GM12878 (cell line): ENCODE measurements at regions not wholly inside any gene's neighbourhood (a gene's known extent, or its start where the extent isn't known, plus 50 kb on each side); places are given as distances from the start of the nearest gene placed in this dataset.

ENCODE experiments used
- ATF2 ChIP-seq: IDR thresholded peaks from 2 replicates; pipeline ENCODE4 v1.6.1; 2012; ENCODE audit warnings: low read length, inconsistent platforms
- ATF7 ChIP-seq: fragments of 450-650 bp; IDR thresholded peaks from 2 replicates; pipeline ENCODE4 v1.6.1; 2016; ENCODE audit warnings: low read depth, mild to moderate bottlenecking
- CREB1 ChIP-seq: IDR thresholded peaks from 2 replicates; pipeline ENCODE4 v1.6.1; 2012; ENCODE audit warnings: low read depth, mild to moderate bottlenecking, inconsistent platforms
- EP300 ChIP-seq, 2 experiments: fragments of 150-350 bp in 1 of 2; IDR thresholded peaks; 2 replicates each; pipeline ENCODE4 v1.6.1; 2011 to 2012; ENCODE audit warnings: low read depth in 2 of 2, low read length in 2 of 2, borderline replicate concordance in 1 of 2, improper control_type of control experiment in 1 of 2, inconsistent platforms in 1 of 2; ENCODE audit not compliant: control insufficient read depth in 1 of 2
- MEF2B ChIP-seq: fragments of 450-650 bp; IDR thresholded peaks from 2 replicates; pipeline ENCODE4 v1.6.1; 2018; ENCODE audit warnings: mild to moderate bottlenecking, moderate library complexity; ENCODE audit not compliant: partially characterized antibody, poor library complexity, severe bottlenecking
- PAX5 ChIP-seq: IDR thresholded peaks from 2 replicates; pipeline ENCODE4 v1.6.1; 2011; ENCODE audit warnings: low read depth, low read length, borderline replicate concordance
- RELA ChIP-seq: fragments of 450-650 bp; IDR thresholded peaks from 2 replicates; pipeline ENCODE4 v1.8.0; 2014; ENCODE audit warnings: borderline replicate concordance; ENCODE audit not compliant: partially characterized antibody
- SUPT20H ChIP-seq: IDR thresholded peaks from 2 replicates; pipeline ENCODE4 v1.6.1; 2011; ENCODE audit warnings: low read depth, mild to moderate bottlenecking, low read length, moderate library complexity, borderline replicate concordance; ENCODE audit not compliant: control insufficient read depth
- TCF12 ChIP-seq: IDR thresholded peaks from 2 replicates; pipeline ENCODE4 v1.6.1; 2011; ENCODE audit warnings: low read depth, mild to moderate bottlenecking, low read length
- ZBTB11 ChIP-seq: fragments of 450-650 bp; formaldehyde crosslinking; IDR thresholded peaks from 2 replicates; pipeline ENCODE4 v1.5.0; 2022; ENCODE audit warnings: mild to moderate bottlenecking, missing genetic modification characterization
- TF ChIP-seq, protein P1 (sequence below): fragments of 450-650 bp; IDR thresholded peaks from 2 replicates; pipeline ENCODE4 v1.6.1; 2017; ENCODE audit warnings: mild to moderate bottlenecking
- TF ChIP-seq, protein P2 (sequence below): fragments of 450-650 bp; formaldehyde crosslinking; IDR thresholded peaks from 2 replicates; pipeline ENCODE4 v1.4.0; 2022; ENCODE audit warnings: mild to moderate bottlenecking, moderate library complexity
- TF ChIP-seq, protein P3 (sequence below): IDR thresholded peaks from 2 replicates; pipeline ENCODE4 v1.6.1; 2011; ENCODE audit warnings: low read depth, low read length, improper control_type of control experiment, borderline replicate concordance

- TF ChIP-seq EP300 (IDR thresholded peaks at IDR 0.05; ENCODE audit: borderline replicate concordance in 1 of 2, control insufficient read depth in 1 of 2, low read depth in 2 of 2, low read length in 2 of 2): peak in 1 of 2 experiments; percentile 72; a peak in 2 of 4 replicates
- peak; percentile 38; the same call in 1 of the 2 replicates for TF ChIP-seq CREB1
- TF ChIP-seq, protein P1, sequence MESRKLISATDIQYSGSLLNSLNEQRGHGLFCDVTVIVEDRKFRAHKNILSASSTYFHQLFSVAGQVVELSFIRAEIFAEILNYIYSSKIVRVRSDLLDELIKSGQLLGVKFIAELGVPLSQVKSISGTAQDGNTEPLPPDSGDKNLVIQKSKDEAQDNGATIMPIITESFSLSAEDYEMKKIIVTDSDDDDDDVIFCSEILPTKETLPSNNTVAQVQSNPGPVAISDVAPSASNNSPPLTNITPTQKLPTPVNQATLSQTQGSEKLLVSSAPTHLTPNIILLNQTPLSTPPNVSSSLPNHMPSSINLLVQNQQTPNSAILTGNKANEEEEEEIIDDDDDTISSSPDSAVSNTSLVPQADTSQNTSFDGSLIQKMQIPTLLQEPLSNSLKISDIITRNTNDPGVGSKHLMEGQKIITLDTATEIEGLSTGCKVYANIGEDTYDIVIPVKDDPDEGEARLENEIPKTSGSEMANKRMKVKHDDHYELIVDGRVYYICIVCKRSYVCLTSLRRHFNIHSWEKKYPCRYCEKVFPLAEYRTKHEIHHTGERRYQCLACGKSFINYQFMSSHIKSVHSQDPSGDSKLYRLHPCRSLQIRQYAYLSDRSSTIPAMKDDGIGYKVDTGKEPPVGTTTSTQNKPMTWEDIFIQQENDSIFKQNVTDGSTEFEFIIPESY: no peak
- TF ChIP-seq ATF2: peak; percentile 99
- peak; percentile 88 for TF ChIP-seq MEF2B
- 0 out of 2 replicates have a peak, but pooled peaks have one; percentile 50 for TF ChIP-seq TCF12
- TF ChIP-seq, protein P2, sequence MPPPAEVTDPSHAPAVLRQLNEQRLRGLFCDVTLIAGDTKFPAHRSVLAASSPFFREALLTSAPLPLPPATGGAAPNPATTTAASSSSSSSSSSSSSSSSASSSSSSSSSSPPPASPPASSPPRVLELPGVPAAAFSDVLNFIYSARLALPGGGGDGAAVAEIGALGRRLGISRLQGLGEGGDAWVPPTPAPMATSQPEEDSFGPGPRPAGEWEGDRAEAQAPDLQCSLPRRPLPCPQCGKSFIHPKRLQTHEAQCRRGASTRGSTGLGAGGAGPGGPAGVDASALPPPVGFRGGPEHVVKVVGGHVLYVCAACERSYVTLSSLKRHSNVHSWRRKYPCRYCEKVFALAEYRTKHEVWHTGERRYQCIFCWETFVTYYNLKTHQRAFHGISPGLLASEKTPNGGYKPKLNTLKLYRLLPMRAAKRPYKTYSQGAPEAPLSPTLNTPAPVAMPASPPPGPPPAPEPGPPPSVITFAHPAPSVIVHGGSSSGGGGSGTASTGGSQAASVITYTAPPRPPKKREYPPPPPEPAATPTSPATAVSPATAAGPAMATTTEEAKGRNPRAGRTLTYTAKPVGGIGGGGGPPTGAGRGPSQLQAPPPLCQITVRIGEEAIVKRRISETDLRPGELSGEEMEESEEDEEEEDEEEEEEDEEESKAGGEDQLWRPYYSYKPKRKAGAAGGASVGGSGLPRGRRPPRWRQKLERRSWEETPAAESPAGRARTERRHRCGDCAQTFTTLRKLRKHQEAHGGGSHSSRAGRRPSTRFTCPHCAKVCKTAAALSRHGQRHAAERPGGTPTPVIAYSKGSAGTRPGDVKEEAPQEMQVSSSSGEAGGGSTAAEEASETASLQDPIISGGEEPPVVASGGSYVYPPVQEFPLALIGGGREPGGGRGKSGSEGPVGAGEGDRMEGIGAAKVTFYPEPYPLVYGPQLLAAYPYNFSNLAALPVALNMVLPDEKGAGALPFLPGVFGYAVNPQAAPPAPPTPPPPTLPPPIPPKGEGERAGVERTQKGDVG (CRISPR knock-in tag): no peak
- peak; percentile 78 for TF ChIP-seq ATF7
- no peak for TF ChIP-seq ZBTB11 (CRISPR knock-in tag)
- TF ChIP-seq SUPT20H: no peak
- no peak for TF ChIP-seq RELA
- TF ChIP-seq PAX5: no peak
- TF ChIP-seq, protein P3, sequence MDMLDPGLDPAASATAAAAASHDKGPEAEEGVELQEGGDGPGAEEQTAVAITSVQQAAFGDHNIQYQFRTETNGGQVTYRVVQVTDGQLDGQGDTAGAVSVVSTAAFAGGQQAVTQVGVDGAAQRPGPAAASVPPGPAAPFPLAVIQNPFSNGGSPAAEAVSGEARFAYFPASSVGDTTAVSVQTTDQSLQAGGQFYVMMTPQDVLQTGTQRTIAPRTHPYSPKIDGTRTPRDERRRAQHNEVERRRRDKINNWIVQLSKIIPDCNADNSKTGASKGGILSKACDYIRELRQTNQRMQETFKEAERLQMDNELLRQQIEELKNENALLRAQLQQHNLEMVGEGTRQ: no peak
Observed at GRCh38 chr6:113644861-113645575, 212.1 kb upstream of the MARCKS start (continued).
